ENCODE measurements at regions not wholly inside any gene's neighbourhood (a gene's known extent, or its start where the extent isn't known, plus 50 kb on each side); places are given as distances from the start of the nearest gene placed in this dataset.

DNA sequence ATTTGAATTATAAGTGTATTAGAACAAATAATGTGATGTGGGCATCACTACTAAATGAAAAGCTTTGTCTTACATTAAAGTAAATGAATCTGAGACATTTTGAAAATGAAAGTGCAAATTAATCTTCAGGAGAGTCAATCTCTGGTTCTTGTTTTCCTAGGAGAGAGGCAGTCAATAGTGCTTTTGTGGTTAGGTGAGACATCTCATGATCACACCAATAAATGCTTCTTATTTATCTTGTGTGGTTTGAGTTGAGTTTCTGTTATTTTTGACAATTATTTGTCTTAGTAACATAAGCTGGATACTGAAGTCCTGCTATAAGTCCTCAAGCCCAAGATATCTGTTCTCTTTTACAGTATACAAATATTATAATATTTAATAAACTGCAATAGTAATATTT, 1378.0 kb upstream of the PCDH9 start (continued):
- TF ChIP-seq ZFP37 (tag by site-specific recombination; IDR thresholded peaks at IDR 0.05) = no peak
- no peak for TF ChIP-seq ZNF433 (tag by site-specific recombination; IDR thresholded peaks at IDR 0.05; ENCODE audit: low read depth)
- no peak for TF ChIP-seq ZNF391 (tag by site-specific recombination; IDR thresholded peaks at IDR 0.05; ENCODE audit: borderline replicate concordance, low read depth)

DNA sequence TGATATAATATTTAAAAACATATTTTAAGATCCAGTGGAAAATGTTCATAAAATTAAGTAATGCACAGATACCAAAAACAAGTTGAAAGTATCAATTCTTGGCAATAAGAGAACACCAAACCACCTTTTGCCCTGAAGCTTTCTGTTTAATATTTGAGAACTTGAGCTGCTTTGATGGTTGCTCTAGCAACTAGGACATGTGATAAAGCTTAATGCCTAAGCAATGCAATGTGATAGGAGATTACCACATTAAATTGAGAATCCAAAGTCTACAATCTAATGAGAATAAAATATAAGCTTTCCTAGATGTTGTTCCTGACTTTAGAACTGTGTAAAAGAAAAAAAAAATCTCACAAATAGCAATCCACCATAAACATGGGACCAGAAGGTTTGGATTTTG, 1367.5 kb upstream of the PCDH9 start:
- no peaks in the 10 kb centered on the region for H3K9me3 ChIP-seq (ENCODE audit: control insufficient read depth, insufficient read depth, low read depth, low read length)
- ChIA-PET CTCF (no interaction called here), POLR2A (no interaction called here)
- no peak overlapping the region for H3K27ac ChIP-seq (ENCODE audit: extremely low read depth, low read depth, low read length)
- no peak overlapping the region for H3K4me3 ChIP-seq (ENCODE audit: low read depth, low read length)
- H3K36me3 ChIP-seq (ENCODE audit: control insufficient read depth in 2 of 2, insufficient read depth in 1 of 2, low read length in 2 of 2) = no peaks in the 10 kb centered on the region
- TF ChIP-seq ZFHX2 (tag by site-specific recombination; conservative IDR thresholded peaks at IDR 0.05) (no peak), OSR2 (tag by site-specific recombination; IDR thresholded peaks at IDR 0.05) (no peak), ZNF223 (tag by site-specific recombination; IDR thresholded peaks at IDR 0.05) (no peak), ZNF10 (tag by site-specific recombination; IDR thresholded peaks at IDR 0.05) (no peak), HOXA7 (CRISPR knock-in tag; IDR thresholded peaks at IDR 0.05; ENCODE audit: borderline replicate concordance) (no peak), KLF7 (tag by site-specific recombination; IDR thresholded peaks at IDR 0.05; ENCODE audit: borderline replicate concordance) (no peak), IKZF3 (tag by site-specific recombination; IDR thresholded peaks at IDR 0.05) (no peak), ZNF280C (tag by site-specific recombination; IDR thresholded peaks at IDR 0.05) (no peak), KLF9 (tag by site-specific recombination; IDR thresholded peaks at IDR 0.05; ENCODE audit: low read depth) (no peak), ZNF132 (tag by site-specific recombination; IDR thresholded peaks at IDR 0.05; ENCODE audit: borderline replicate concordance) (no peak), YY2 (tag by site-specific recombination; IDR thresholded peaks at IDR 0.05) (no peak), ZFP37 (tag by site-specific recombination; IDR thresholded peaks at IDR 0.05) (no peak), ZNF16 (tag by site-specific recombination; IDR thresholded peaks at IDR 0.05; ENCODE audit: low read depth) (no peak), ZNF571 (tag by site-specific recombination; IDR thresholded peaks at IDR 0.05) (no peak)
- TF ChIP-seq, protein P1, sequence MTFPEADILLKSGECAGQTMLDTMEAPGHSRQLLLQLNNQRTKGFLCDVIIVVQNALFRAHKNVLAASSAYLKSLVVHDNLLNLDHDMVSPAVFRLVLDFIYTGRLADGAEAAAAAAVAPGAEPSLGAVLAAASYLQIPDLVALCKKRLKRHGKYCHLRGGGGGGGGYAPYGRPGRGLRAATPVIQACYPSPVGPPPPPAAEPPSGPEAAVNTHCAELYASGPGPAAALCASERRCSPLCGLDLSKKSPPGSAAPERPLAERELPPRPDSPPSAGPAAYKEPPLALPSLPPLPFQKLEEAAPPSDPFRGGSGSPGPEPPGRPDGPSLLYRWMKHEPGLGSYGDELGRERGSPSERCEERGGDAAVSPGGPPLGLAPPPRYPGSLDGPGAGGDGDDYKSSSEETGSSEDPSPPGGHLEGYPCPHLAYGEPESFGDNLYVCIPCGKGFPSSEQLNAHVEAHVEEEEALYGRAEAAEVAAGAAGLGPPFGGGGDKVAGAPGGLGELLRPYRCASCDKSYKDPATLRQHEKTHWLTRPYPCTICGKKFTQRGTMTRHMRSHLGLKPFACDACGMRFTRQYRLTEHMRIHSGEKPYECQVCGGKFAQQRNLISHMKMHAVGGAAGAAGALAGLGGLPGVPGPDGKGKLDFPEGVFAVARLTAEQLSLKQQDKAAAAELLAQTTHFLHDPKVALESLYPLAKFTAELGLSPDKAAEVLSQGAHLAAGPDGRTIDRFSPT (tag by site-specific recombination; IDR thresholded peaks at IDR 0.05) = no peak
- TF ChIP-seq, protein P2, sequence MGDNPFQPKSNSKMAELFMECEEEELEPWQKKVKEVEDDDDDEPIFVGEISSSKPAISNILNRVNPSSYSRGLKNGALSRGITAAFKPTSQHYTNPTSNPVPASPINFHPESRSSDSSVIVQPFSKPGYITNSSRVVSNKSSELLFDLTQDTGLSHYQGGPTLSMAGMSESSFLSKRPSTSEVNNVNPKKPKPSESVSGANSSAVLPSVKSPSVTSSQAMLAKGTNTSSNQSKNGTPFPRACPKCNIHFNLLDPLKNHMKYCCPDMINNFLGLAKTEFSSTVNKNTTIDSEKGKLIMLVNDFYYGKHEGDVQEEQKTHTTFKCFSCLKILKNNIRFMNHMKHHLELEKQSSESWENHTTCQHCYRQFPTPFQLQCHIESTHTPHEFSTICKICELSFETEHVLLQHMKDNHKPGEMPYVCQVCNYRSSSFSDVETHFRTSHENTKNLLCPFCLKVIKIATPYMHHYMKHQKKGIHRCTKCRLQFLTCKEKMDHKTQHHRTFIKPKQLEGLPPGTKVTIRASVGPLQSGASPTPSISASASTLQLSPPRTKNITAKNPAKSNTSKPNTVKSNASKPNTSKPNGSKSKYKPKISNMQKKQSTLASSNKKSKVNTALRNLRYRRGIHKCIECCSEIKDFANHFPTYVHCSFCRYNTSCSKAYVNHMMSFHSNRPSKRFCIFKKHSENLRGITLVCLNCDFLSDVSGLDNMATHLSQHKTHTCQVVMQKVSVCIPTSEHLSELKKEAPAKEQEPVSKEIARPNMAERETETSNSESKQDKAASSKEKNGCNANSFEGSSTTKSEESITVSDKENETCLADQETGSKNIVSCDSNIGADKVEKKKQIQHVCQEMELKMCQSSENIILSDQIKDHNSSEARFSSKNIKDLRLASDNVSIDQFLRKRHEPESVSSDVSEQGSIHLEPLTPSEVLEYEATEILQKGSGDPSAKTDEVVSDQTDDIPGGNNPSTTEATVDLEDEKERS (tag by site-specific recombination; IDR thresholded peaks at IDR 0.05) = no peak
- TF ChIP-seq, protein P3, sequence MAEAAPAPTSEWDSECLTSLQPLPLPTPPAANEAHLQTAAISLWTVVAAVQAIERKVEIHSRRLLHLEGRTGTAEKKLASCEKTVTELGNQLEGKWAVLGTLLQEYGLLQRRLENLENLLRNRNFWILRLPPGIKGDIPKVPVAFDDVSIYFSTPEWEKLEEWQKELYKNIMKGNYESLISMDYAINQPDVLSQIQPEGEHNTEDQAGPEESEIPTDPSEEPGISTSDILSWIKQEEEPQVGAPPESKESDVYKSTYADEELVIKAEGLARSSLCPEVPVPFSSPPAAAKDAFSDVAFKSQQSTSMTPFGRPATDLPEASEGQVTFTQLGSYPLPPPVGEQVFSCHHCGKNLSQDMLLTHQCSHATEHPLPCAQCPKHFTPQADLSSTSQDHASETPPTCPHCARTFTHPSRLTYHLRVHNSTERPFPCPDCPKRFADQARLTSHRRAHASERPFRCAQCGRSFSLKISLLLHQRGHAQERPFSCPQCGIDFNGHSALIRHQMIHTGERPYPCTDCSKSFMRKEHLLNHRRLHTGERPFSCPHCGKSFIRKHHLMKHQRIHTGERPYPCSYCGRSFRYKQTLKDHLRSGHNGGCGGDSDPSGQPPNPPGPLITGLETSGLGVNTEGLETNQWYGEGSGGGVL (tag by site-specific recombination; IDR thresholded peaks at IDR 0.05) = no peak
- TF ChIP-seq, protein P4, sequence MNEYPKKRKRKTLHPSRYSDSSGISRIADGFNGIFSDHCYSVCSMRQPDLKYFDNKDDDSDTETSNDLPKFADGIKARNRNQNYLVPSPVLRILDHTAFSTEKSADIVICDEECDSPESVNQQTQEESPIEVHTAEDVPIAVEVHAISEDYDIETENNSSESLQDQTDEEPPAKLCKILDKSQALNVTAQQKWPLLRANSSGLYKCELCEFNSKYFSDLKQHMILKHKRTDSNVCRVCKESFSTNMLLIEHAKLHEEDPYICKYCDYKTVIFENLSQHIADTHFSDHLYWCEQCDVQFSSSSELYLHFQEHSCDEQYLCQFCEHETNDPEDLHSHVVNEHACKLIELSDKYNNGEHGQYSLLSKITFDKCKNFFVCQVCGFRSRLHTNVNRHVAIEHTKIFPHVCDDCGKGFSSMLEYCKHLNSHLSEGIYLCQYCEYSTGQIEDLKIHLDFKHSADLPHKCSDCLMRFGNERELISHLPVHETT (tag by site-specific recombination; IDR thresholded peaks at IDR 0.05) = no peak
- TF ChIP-seq, protein P5, sequence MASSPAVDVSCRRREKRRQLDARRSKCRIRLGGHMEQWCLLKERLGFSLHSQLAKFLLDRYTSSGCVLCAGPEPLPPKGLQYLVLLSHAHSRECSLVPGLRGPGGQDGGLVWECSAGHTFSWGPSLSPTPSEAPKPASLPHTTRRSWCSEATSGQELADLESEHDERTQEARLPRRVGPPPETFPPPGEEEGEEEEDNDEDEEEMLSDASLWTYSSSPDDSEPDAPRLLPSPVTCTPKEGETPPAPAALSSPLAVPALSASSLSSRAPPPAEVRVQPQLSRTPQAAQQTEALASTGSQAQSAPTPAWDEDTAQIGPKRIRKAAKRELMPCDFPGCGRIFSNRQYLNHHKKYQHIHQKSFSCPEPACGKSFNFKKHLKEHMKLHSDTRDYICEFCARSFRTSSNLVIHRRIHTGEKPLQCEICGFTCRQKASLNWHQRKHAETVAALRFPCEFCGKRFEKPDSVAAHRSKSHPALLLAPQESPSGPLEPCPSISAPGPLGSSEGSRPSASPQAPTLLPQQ (tag by site-specific recombination; IDR thresholded peaks at IDR 0.05) = no peak
- H3K4me1 ChIP-seq (ENCODE audit: control insufficient read depth, insufficient read depth, low read length) = no peaks in the 10 kb centered on the region
